Kidney (tissue), 13 donors: ENCODE measurements at regions not wholly inside any gene's neighbourhood (a gene's known extent, or its start where the extent isn't known, plus 50 kb on each side); places are given as distances from the start of the nearest gene placed in this dataset.

Experiments
- DNase-seq, 5 donors: peaks; one replicate each; pipeline ENCODE4 v3.0.0-alpha.2; 2013 to 2020
- FAIRE-seq: peaks from 2 replicates; lab custom pipeline; 2012; peaks lifted over from hg19 to GRCh38; lab: Jason Lieb, UNC
- H3K27ac ChIP-seq, 2 donors: one replicate each; pipeline ENCODE4 v1.7.0; 2013; ENCODE audit warnings: low read depth in 2 of 2, low read length in 2 of 2, inconsistent platforms in 1 of 2
- H3K27me3 ChIP-seq: one replicate; pipeline ENCODE4 v1.7.1; 2013; ENCODE audit warnings: low read length, inconsistent platforms; ENCODE audit not compliant: control insufficient read depth, insufficient read depth
- H3K36me3 ChIP-seq, 3 donors: one replicate each; pipeline versions ENCODE4 v1.7.0 to v1.7.1; 2013; ENCODE audit warnings: low read length in 3 of 3, control low read depth in 1 of 3, inconsistent platforms in 1 of 3; ENCODE audit not compliant: insufficient read depth in 3 of 3, control insufficient read depth in 2 of 3
- H3K4me1 ChIP-seq, 3 donors: one replicate each; pipeline versions ENCODE4 v1.7.0 to v1.7.1; 2013; ENCODE audit warnings: low read length in 3 of 3, inconsistent platforms in 1 of 3, low read depth in 1 of 3; ENCODE audit not compliant: control insufficient read depth in 2 of 3, insufficient read depth in 2 of 3
- H3K4me3 ChIP-seq, 3 donors: one replicate each; pipeline versions ENCODE4 v1.7.0 to v1.8.1; 2013; ENCODE audit warnings: low read length in 3 of 3, control low read depth in 1 of 3, inconsistent platforms in 1 of 3
- H3K9ac ChIP-seq, 3 donors: one replicate each; pipeline versions ENCODE4 v1.7.0 to v1.7.1; 2013; ENCODE audit warnings: low read length in 3 of 3, control low read depth in 1 of 3, inconsistent platforms in 1 of 3
- H3K9me3 ChIP-seq, 3 donors: one replicate each; pipeline versions ENCODE4 v1.7.0 to v1.7.1; 2013; ENCODE audit warnings: low read length in 3 of 3, control low read depth in 1 of 3, inconsistent platforms in 1 of 3; ENCODE audit not compliant: control insufficient read depth in 2 of 3, insufficient read depth in 1 of 3
- intact Hi-C: fragments of 100-400 bp; cut with DNase I; formaldehyde crosslinking; loops from one replicate; pipeline ENCODE4 v1.11.1; 2022
- TF ChIP-seq, protein P1 (sequence below): IDR thresholded peaks from 3 replicates; pipeline ENCODE4 v1.5.1; 2012; ENCODE audit warnings: mild to moderate bottlenecking, moderate library complexity, borderline replicate concordance; ENCODE audit not compliant: insufficient read depth; ENCODE audit errors: extremely low read depth
- donor health status: control.
- donor health status: control.
- donor health status: control.
- donor health status: control.
- donor health status: control.
- donor health status: DM: yes; HTN: yes; CAD: no.
- donor health status: Normal renal cell carcinoma (clear cell type).

DNA sequence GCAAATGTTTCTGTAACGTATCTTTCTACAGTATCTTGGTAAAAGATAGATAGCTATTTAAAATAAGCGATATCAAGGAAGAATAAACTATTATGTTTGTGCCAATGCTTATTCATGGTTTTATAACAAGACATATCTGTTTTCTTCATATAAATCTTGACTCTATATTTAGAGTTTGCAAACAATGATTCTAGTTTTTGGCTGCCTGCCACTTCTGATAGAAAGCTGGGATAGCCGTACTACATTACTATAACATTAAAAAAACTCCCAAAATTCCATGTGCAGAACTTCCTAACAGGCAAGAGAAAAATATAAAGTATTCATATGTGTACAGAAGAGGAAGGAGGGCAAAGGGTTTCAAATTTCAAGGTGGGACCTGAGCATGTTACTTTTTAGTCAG is 985.0 kb downstream of the BCL11A start:
- Histone ChIP-seq H3K9ac (no peak overlapping the region), H3K27ac (no peak overlapping the region), H3K4me1 (no peaks in the 10 kb centered on the region), H3K27me3 (no peaks in the 10 kb centered on the region), H3K9me3 (no peaks in the 10 kb centered on the region), H3K4me3 (no peak overlapping the region), H3K36me3 (no peaks in the 10 kb centered on the region)
- intact Hi-C loops = no loop called here
- FAIRE-seq (no peak), DNase-seq (peak in 2 of 5 donors; percentile 42 to 62)
- TF ChIP-seq, protein P1, sequence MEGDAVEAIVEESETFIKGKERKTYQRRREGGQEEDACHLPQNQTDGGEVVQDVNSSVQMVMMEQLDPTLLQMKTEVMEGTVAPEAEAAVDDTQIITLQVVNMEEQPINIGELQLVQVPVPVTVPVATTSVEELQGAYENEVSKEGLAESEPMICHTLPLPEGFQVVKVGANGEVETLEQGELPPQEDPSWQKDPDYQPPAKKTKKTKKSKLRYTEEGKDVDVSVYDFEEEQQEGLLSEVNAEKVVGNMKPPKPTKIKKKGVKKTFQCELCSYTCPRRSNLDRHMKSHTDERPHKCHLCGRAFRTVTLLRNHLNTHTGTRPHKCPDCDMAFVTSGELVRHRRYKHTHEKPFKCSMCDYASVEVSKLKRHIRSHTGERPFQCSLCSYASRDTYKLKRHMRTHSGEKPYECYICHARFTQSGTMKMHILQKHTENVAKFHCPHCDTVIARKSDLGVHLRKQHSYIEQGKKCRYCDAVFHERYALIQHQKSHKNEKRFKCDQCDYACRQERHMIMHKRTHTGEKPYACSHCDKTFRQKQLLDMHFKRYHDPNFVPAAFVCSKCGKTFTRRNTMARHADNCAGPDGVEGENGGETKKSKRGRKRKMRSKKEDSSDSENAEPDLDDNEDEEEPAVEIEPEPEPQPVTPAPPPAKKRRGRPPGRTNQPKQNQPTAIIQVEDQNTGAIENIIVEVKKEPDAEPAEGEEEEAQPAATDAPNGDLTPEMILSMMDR = no peak

DNA sequence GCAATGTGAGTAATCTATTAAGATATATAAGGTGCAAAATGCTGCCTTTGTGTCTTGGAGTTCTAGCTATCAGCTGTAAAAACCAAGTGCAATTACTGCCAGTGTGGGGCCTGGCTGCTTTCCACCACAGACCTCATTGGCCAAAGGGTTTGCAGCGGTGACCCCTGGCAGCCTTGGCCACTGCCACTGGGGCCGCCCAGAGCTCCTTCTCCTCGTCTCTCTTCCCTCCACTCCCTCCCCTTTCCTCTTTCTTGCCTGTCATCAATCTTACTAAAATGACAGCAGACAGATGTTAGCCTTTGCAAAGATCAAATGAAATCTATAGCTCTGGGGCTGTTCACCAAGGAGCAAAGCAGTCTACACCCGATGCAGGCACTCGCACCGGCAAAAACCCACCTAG is 986.3 kb downstream of the BCL11A start:
- Histone ChIP-seq H3K9ac (no peak overlapping the region), H3K9me3 (no peaks in the 10 kb centered on the region), H3K27ac (no peak overlapping the region), H3K4me3 (no peak overlapping the region), H3K4me1 (no peaks in the 10 kb centered on the region), H3K27me3 (no peaks in the 10 kb centered on the region), H3K36me3 (no peaks in the 10 kb centered on the region)
- DNase-seq (peak in 2 of 5 donors; percentile 21 to 55), FAIRE-seq (no peak)
- intact Hi-C loops = no loop called here
- TF ChIP-seq, protein P1 = no peak

DNA sequence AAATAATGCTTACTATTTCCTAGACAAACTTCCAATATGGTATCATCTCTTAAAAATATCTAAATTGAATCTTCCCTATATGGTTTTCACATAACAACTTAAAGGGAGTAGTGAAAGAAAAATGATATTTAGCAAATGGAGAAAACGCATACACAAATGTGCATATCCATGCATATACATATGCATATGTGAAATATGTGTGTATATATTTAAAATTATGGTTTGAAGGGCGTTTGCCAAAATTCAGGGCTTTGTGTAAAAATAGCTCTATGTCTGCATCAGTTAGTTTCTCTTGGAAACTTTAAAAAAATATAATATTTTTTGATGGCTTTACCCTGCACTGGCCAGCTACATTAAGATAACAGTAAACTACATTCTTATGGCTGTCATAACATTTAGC is 986.7 kb downstream of the BCL11A start:
- Histone ChIP-seq H3K9ac (no peak overlapping the region), H3K27me3 (no peaks in the 10 kb centered on the region), H3K27ac (no peak overlapping the region), H3K9me3 (no peaks in the 10 kb centered on the region), H3K4me3 (no peak overlapping the region), H3K4me1 (no peaks in the 10 kb centered on the region), H3K36me3 (no peaks in the 10 kb centered on the region)
- FAIRE-seq (no peak), DNase-seq (no peak)
- intact Hi-C loops = no loop called here
- TF ChIP-seq, protein P1 = no peak

DNA sequence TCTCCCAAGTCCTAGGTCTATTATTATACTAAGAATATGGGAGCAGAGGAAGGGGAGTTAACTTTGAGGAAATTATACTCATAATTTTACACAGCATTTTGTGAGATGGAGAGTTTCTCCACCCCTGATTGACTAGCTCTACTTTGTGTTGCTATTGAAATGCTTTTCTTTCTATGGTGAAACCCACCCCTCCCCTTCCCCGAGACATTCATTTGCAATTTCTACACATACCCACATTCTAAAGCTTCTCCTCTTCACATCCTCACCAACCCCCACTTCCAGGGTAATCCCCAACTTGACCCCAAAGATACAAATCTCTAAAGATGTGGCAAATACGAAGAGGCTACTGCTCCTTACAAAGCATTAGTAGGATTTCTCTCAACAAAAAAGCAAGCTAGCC is 992.2 kb downstream of the BCL11A start:
- H3K27ac ChIP-seq = no peak overlapping the region
- TF ChIP-seq, protein P1 = no peak
- intact Hi-C loops = no loop called here
- H3K9ac ChIP-seq = no peak overlapping the region
- no peaks in the 10 kb centered on the region for H3K27me3 ChIP-seq
- H3K36me3 ChIP-seq = no peaks in the 10 kb centered on the region
- H3K4me1 ChIP-seq = no peaks in the 10 kb centered on the region
- FAIRE-seq = no peak
- H3K4me3 ChIP-seq = no peak overlapping the region
- no peak for DNase-seq
- no peaks in the 10 kb centered on the region for H3K9me3 ChIP-seq
